Aorta (tissue), 5 donors: ENCODE measurements at regions not wholly inside any gene's neighbourhood (a gene's known extent, or its start where the extent isn't known, plus 50 kb on each side); places are given as distances from the start of the nearest gene placed in this dataset.

ENCODE experiments used
- ATAC-seq: fragments of 200-7000 bp; cut with Tn5 transposase; one replicate; pipeline ENCODE4 v1.9.1; 2022; ENCODE audit warnings: moderate library complexity; ENCODE audit not compliant: low FRiP score
- DNase-seq, 2 donors: peaks; one replicate each; pipeline ENCODE4 v3.0.0-alpha.2; 2020
- H3K27ac ChIP-seq, 2 donors: one replicate each; pipeline ENCODE4 v1.5.1; 2013; ENCODE audit warnings: low read length in 2 of 2, mild to moderate bottlenecking in 2 of 2, moderate library complexity in 2 of 2, control low read depth in 1 of 2, inconsistent platforms in 1 of 2, low read depth in 1 of 2
- H3K27me3 ChIP-seq, 2 donors: one replicate each; pipeline ENCODE4 v1.6.1; 2013; ENCODE audit warnings: control low read depth in 1 of 2, low read length in 1 of 2, mild to moderate bottlenecking in 1 of 2, moderate library complexity in 1 of 2; ENCODE audit not compliant: insufficient read depth in 2 of 2, control insufficient read depth in 1 of 2
- H3K36me3 ChIP-seq, 2 donors: one replicate each; pipeline ENCODE4 v1.6.1; 2013; ENCODE audit warnings: control low read depth in 1 of 2, low read length in 1 of 2, mild to moderate bottlenecking in 1 of 2; ENCODE audit not compliant: insufficient read depth in 2 of 2, control insufficient read depth in 1 of 2
- H3K4me1 ChIP-seq, 2 donors: one replicate each; pipeline ENCODE4 v1.6.1; 2013; ENCODE audit warnings: low read length in 2 of 2, control low read depth in 1 of 2, mild to moderate bottlenecking in 1 of 2, moderate library complexity in 1 of 2; ENCODE audit not compliant: insufficient read depth in 2 of 2, control insufficient read depth in 1 of 2
- H3K4me3 ChIP-seq, 2 donors: one replicate each; pipeline ENCODE4 v1.5.1; 2013; ENCODE audit warnings: low read length in 2 of 2, control low read depth in 1 of 2, mild to moderate bottlenecking in 1 of 2
- H3K9me3 ChIP-seq: one replicate; pipeline ENCODE4 v1.6.1; 2013; ENCODE audit warnings: mild to moderate bottlenecking, low read length; ENCODE audit not compliant: control insufficient read depth
- WGBS, 2 donors: extraction: QIAGEN DNeasy Blood & Tissue Kit; methylation state at CpG; one replicate each; pipeline ENCODE4 v1.1.7; 2013; 5-methylcytosine and 5-hydroxymethylcytosine counted together
- intact Hi-C, 2 donors: fragments of 100-400 bp; cut with DNase I; formaldehyde crosslinking; loops; one replicate each; pipeline versions ENCODE4 v1.14.2 to v1.15.0; 2022
- donor health status: healthy with polysubstance abuse.
- donor health status: Bipolar disorder and iron deficiency.
- donor health status: DM: no; HTN: no; CAD: no.
- donor health status: DM: no; HTN: no; CAD: no.
- donor health status: DM: yes; HTN: yes; CAD: no.

DNA sequence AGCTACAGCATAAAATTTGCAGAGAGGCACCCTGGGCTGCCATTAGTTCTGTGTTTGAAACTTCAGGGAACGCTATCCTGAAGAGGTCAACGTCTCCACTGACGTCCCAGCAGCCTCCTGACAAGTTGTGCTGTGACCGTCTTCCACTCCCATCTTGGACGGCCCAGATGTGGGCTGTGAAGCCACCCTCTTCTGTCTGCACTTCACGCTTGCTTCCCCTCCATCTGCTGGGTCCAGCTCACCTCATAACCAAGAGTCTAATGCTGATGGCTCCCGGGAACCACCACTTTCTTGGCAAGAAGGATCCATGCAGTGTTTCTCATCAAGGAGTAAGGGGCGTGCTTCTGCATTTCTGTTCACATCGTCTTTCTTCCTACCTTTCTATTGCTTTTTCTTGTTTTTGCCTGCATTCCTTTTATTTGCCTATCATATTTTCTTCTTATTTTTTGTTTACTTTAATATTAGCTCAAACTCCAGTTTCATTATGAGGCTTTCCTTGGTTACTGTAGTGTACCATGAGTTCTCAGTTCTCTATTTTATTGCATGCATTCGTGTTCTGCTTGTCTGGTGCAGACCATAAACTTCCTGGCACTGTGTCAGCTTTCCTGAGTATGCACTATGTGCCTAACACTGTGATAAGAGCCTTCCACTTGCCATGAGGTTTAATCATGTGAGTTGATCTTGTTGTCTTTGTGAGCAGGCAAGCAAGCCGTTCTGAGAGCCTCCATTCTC, 631.8 kb upstream of the RAB6C start:
- H3K36me3 ChIP-seq, result no peaks in the 10 kb centered on the region
- H3K9me3 ChIP-seq, result no peaks in the 10 kb centered on the region
- DNase-seq, result no peak
- ATAC-seq, result no peak
- no peaks in the 10 kb centered on the region for H3K4me1 ChIP-seq
- 71 to 79% methylated on average over 11 of the region's 11 CpGs for WGBS, 2 donors
- H3K27me3 ChIP-seq, result no peaks in the 10 kb centered on the region
- no peak overlapping the region for H3K27ac ChIP-seq
- intact Hi-C loops, result no loop called here
- no peak overlapping the region for H3K4me3 ChIP-seq

DNA sequence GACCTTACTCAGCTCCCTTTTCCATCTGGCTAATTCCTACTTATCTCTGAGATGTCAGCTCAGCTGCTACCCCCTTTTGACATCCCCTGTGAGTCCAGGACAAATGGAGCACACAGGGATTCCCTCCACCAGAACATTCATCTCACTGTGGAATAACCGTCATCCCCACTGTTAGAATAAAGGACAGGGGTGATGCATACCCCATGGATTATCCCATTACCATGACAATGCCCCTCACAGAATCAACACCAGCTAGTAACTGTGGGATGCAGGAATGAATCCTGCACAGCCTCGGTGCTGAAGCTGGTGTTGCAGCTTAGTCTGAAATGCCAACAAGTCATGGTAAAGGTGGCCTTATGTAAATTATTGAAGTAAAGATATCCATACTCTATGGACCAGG, 624.8 kb upstream of the RAB6C start:
- Histone ChIP-seq H3K27me3 (no peaks in the 10 kb centered on the region), H3K4me3 (no peak overlapping the region), H3K36me3 (no peaks in the 10 kb centered on the region), H3K27ac (no peak overlapping the region), H3K4me1 (no peaks in the 10 kb centered on the region), H3K9me3 (no peaks in the 10 kb centered on the region)
- no peak for DNase-seq
- 80% methylated on average over 2 of the region's 2 CpGs for WGBS, 2 donors
- ATAC-seq, result no peak
- intact Hi-C loops, result no loop called here

DNA sequence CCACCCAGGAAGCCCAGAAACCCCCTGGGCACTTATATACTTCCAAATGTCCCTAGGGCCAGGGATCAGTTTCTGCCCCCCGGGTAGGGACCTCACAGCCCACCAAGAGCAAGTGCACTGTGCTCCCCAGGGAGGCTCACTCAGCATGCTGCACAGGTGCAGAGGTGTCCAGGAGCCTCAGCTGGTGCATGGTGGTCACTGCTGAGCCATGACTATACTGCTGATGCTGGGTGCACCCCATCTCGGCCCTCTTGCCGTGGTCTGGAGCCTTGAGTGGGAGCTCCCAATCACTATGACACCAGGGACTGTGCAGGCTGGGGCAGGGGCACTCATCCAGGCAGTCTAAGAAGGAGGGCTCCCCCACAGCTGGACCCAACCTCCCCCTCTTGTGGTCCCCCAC, 617.8 kb upstream of the RAB6C start:
- Histone ChIP-seq H3K27ac (no peak overlapping the region), H3K9me3 (no peaks in the 10 kb centered on the region), H3K4me3 (no peak overlapping the region), H3K4me1 (no peaks in the 10 kb centered on the region), H3K36me3 (no peaks in the 10 kb centered on the region), H3K27me3 (no peaks in the 10 kb centered on the region)
- intact Hi-C loops, result no loop called here
- DNase-seq, result no peak
- no peak for ATAC-seq
- WGBS, 2 donors, result 93 to 100% methylated on average over 3 of the region's 3 CpGs

DNA sequence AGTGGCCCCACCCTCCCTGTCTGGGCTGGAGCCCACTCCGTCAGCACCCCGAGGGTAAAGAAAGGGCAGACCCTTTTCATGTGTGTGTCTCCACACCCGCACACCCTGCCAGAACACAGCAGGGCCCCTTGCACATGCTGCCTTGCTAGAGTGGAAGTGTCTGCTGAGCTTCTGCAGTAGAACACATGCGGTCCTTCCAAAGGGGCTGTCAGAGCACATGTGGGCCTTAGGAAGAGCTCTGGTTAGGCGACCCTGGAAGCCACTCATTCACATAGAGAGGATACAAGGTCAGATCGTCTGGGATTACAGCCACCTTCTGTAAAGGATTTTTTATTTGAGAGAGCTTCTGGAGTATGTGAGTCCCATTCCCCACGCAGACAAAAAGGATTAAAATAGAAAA, 613.2 kb upstream of the RAB6C start:
- Histone ChIP-seq H3K4me3 (no peak overlapping the region), H3K36me3 (no peaks in the 10 kb centered on the region), H3K4me1 (no peaks in the 10 kb centered on the region), H3K9me3 (no peaks in the 10 kb centered on the region), H3K27ac (no peak overlapping the region), H3K27me3 (no peaks in the 10 kb centered on the region)
- WGBS, 2 donors, result 87 to 90% methylated on average over 7 of the region's 7 CpGs
- DNase-seq, result no peak
- intact Hi-C loops, result no loop called here
- no peak for ATAC-seq

DNA sequence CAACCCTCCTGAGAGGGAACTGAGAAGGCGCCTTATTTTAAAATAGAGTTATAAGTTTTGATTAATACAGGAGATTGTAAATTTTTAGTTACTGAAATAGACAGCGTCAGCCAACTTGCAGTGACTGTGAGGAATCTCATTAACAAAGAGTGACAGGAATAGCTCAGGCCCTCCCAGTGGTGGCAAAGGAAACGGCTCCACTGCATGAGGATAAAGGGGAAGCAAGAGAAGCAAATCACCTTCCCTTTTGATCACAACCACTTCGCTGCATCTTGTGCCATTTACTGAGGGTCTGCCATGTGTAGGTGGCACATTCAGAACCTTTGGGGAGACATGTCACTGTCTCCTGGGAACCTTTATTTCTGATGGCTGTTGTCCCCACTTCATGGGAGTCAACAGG, 612.4 kb upstream of the RAB6C start:
- no peak for DNase-seq
- Histone ChIP-seq H3K36me3 (no peaks in the 10 kb centered on the region), H3K27me3 (no peaks in the 10 kb centered on the region), H3K4me1 (no peaks in the 10 kb centered on the region), H3K9me3 (no peaks in the 10 kb centered on the region), H3K27ac (no peak overlapping the region), H3K4me3 (no peak overlapping the region)
- WGBS, 2 donors, result 85 to 87% methylated on average over 4 of the region's 4 CpGs
- ATAC-seq, result no peak
- intact Hi-C loops, result no loop called here

DNA sequence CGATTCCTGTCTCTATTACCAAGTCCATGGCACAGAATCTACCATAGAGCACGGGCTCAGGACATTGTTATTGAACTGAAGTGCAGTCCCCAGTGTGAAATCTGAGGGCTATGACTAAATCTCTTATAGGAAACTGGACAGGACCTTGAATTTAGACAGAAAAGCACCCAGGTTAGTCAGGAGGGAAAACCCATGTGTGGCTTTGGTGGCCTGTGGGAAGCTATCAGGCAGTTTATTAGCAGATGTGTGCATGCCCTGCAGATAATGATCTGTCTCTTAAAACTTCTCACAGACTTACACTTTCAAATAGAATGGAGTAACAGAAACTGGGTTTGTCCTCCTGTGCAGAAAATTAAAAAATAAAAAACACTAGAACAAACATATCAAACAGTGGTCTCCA, 610.0 kb upstream of the RAB6C start:
- Histone ChIP-seq H3K27ac (no peak overlapping the region), H3K9me3 (no peaks in the 10 kb centered on the region), H3K4me1 (no peaks in the 10 kb centered on the region), H3K27me3 (no peaks in the 10 kb centered on the region), H3K4me3 (no peak overlapping the region), H3K36me3 (no peaks in the 10 kb centered on the region)
- intact Hi-C loops, result no loop called here
- 97 to 98% methylated on average over 2 of the region's 2 CpGs for whole genome bisulfite sequencing, 2 donors
- no peak for DNase-seq
- no peak for ATAC-seq

DNA sequence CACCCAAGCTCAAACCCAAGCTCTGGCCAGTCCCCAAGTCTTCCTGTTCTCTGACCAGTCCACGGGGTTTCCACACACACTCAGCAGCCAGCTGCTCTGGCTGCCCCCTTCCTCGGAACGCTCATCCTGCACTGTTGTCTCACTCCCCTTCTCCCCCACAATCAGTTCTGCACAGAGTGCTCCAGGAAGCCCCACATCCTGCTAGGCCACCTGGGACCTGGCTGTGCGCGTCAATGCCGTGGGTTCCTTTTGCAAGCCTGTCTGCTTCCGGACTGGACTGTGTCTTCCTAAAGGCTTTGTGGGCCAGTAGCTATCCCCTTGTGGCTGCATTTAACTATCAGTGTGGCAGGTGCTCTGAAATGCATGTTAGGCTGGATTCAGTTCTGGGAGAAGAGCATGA, 605.0 kb upstream of the RAB6C start:
- Histone ChIP-seq H3K4me3 (no peak overlapping the region), H3K9me3 (no peaks in the 10 kb centered on the region), H3K27ac (no peak overlapping the region), H3K36me3 (no peaks in the 10 kb centered on the region), H3K4me1 (no peaks in the 10 kb centered on the region), H3K27me3 (no peaks in the 10 kb centered on the region)
- DNase-seq (no peak), ATAC-seq (no peak)
- 91 to 92% methylated on average over 7 of the region's 7 CpGs for WGBS, 2 donors
- intact Hi-C loops, result no loop called here

DNA sequence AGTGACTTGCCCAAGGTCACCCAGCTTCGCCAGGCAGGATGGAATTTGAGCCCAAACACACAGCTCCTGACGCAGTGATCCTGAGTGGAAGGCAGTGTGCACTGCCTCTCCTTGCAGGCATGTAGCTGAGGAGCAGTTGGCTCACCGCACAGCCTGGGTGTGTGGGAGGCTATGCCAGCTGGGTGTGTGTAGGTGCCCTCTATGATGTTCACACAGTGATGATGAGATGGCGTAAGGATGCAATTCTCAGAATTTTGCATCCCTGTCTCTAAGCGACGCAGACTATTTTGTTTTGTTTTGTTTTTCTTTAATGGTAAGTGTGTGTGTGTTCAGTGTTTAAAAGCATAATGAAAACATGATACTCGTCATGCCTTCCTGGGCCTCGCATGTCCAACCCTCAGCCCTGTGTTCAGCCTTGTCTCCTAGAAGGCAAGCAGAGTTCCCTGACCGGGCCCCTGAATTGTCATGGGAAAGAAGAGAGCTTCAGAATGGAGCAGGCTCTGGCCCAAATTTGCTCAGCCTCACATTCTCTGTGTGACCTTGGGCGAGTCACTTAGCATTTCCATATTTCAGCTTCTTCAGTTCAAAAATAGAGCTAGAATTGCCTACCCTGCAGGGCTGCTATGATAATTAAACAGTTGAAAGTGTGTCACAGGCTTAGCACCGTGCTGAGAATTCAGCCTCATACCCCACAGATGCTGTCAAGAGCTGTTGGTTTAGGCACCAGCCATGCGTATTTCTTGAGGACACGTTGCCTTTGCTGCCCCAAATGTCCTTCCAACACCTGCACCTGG, 603.6 kb upstream of the RAB6C start:
- Histone ChIP-seq H3K9me3 (no peaks in the 10 kb centered on the region), H3K36me3 (no peaks in the 10 kb centered on the region), H3K27ac (no peak overlapping the region), H3K27me3 (no peaks in the 10 kb centered on the region), H3K4me1 (no peaks in the 10 kb centered on the region), H3K4me3 (no peak overlapping the region)
- ATAC-seq (no peak), DNase-seq (no peak)
- intact Hi-C loops, result no loop called here
- 91 to 93% methylated on average over 13 of the region's 13 CpGs for WGBS, 2 donors

DNA sequence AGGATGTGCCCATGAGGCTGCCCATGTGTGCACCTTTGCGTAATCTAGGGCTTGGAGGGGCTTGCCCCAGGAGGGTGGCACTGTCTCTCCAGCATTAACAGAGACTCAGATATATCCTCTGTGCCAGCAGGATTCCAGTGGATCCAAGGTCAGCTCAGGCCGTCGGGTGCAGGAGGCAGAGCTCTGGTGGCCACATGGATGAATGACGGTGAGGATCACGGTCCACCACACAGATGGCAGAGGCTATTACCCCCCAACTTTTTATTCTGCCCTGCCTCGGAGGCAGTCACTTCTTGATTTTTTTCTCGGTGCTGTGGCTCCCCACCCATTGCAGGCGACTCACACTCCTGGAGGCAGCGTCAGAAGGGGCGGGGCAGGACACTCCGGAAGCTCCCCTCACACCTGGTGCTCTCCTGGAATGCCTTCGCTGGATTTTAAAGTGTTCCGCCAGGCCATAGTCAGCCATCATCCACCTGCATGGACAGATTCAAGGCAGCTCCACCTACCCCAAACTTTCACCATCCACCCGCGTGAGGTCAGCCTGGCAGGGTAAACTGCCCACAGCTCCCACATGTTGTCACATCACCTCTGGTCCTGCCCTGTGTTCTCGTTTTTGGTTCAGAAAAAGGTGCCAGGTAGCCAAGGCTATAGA, 602.9 kb upstream of the RAB6C start:
- DNase-seq (no peak), ATAC-seq (no peak)
- H3K27me3 ChIP-seq, result no peaks in the 10 kb centered on the region
- peaks cover 1% of the 10 kb centered on the region for H3K9me3 ChIP-seq
- no peaks in the 10 kb centered on the region for H3K36me3 ChIP-seq
- no peak overlapping the region for H3K4me3 ChIP-seq
- H3K4me1 ChIP-seq, result no peaks in the 10 kb centered on the region
- intact Hi-C loops, result no loop called here
- 82 to 86% methylated on average over 16 of the region's 16 CpGs for WGBS, 2 donors
- no peak overlapping the region for H3K27ac ChIP-seq
